Endothelial cell of umbilical vein (primary cell): ENCODE measurements at regions not wholly inside any gene's neighbourhood (a gene's known extent, or its start where the extent isn't known, plus 50 kb on each side); places are given as distances from the start of the nearest gene placed in this dataset.

Source experiments
- BruUV-seq: library from RNA; stranded (reverse); fragments of 400-500 nt; replicated peaks from 2 replicates; lab custom pipeline; 2021; lab: Mats Ljungman, UMichigan
- CTCF ChIA-PET: fragments of 300-600, 350-600 bp; sonication (Branson Sonifier 250); formaldehyde crosslinking; loops from one replicate; lab custom pipeline; 2021; ENCODE audit warnings: antibody characterized with exemption, inconsistent platforms; lab: Charles Lee
- POLR2A ChIA-PET: fragments of 300-600, 350-600 bp; sonication (Branson Sonifier 250); formaldehyde crosslinking; loops from one replicate; lab custom pipeline; 2021; ENCODE audit warnings: antibody characterized with exemption, inconsistent platforms; lab: Charles Lee
- DNase-seq: peaks from one replicate; pipeline ENCODE4 v3.0.0-alpha.2; 2011; ENCODE audit warnings: low read depth, low spot score
- FAIRE-seq: peaks from 2 replicates; lab custom pipeline; 2011; peaks lifted over from hg19 to GRCh38; lab: Jason Lieb, UNC
- H2AFZ ChIP-seq: 2 replicates; pipeline ENCODE4 v1.6.0; 2012; ENCODE audit warnings: low read depth, low read length, control low read depth, inconsistent platforms
- H3K27ac ChIP-seq: 2 replicates; pipeline ENCODE4 v1.5.1; 2011; ENCODE audit warnings: low read depth, mild to moderate bottlenecking, control low read depth, low read length, moderate library complexity; ENCODE audit not compliant: insufficient read depth
- H3K27me3 ChIP-seq, 2 experiments: 2 replicates each; pipeline versions ENCODE4 v1.6.0 to v1.6.1; 2011; ENCODE audit warnings: low read length in 2 of 2, mixed read lengths in 1 of 2; ENCODE audit not compliant: control insufficient read depth in 2 of 2, insufficient read depth in 2 of 2
- H3K36me3 ChIP-seq, 2 experiments: 2 replicates in 1 of 2; 3 replicates in 1 of 2; pipeline ENCODE4 v1.5.1; 2011; ENCODE audit warnings: low read length in 2 of 2, mild to moderate bottlenecking in 1 of 2, moderate library complexity in 1 of 2; ENCODE audit not compliant: control insufficient read depth in 2 of 2, insufficient read depth in 2 of 2; ENCODE audit errors: extremely low read depth in 1 of 2
- H3K4me1 ChIP-seq: 3 replicates; pipeline ENCODE4 v1.5.1; 2011; ENCODE audit warnings: mild to moderate bottlenecking, low read length; ENCODE audit not compliant: control insufficient read depth, insufficient read depth; ENCODE audit errors: extremely low read depth
- H3K4me2 ChIP-seq: 2 replicates; pipeline ENCODE4 v1.6.1; 2011; ENCODE audit warnings: low read length, control low read depth, mixed read lengths; ENCODE audit not compliant: insufficient read depth
- H3K4me3 ChIP-seq, 3 experiments: fragments of 200-600 bp in 1 of 3; sonication (generic), shearing (Covaris generic) in 1 of 3; replicated peaks in 1 of 3; 2 replicates each; pipeline ENCODE4 v1.5.1; 2011 to 2016; ENCODE audit warnings: control low read depth in 3 of 3, low read length in 3 of 3, mild to moderate bottlenecking in 2 of 3, inconsistent platforms in 1 of 3, low read depth in 1 of 3, moderate library complexity in 1 of 3; ENCODE audit not compliant: insufficient read depth in 1 of 3
- H3K79me2 ChIP-seq: 2 replicates; pipeline ENCODE4 v1.6.0; 2012; ENCODE audit warnings: low read length, inconsistent platforms; ENCODE audit not compliant: control insufficient read depth, insufficient read depth
- H3K9ac ChIP-seq: replicated peaks from 2 replicates; pipeline ENCODE3; 2011; ENCODE audit warnings: low read length, control low read depth; ENCODE audit not compliant: insufficient read depth; ENCODE audit errors: extremely low read depth
- H3K9me1 ChIP-seq: replicated peaks from 3 replicates; pipeline ENCODE4 v1.6.0; 2011; ENCODE audit warnings: mild to moderate bottlenecking, low read length; ENCODE audit not compliant: control insufficient read depth, insufficient read depth; ENCODE audit errors: extremely low read depth
- H3K9me3 ChIP-seq: replicated peaks from 2 replicates; pipeline ENCODE4 v1.5.1; 2012; ENCODE audit warnings: low read length, inconsistent platforms; ENCODE audit not compliant: control insufficient read depth, insufficient read depth
- H4K20me1 ChIP-seq: replicated peaks from 2 replicates; pipeline ENCODE3; 2011; ENCODE audit warnings: mild to moderate bottlenecking, low read length; ENCODE audit not compliant: control insufficient read depth, insufficient read depth; ENCODE audit errors: extremely low read depth
- EZH2 ChIP-seq: IDR thresholded peaks from 2 replicates; pipeline ENCODE4 v1.6.1; 2012; ENCODE audit warnings: borderline replicate concordance, low read depth, mild to moderate bottlenecking, moderate library complexity, low read length, inconsistent platforms; ENCODE audit not compliant: severe bottlenecking
- FOS ChIP-seq: IDR thresholded peaks from 2 replicates; pipeline ENCODE4 v1.6.1; 2011; ENCODE audit warnings: mild to moderate bottlenecking, low read length, moderate library complexity, borderline replicate concordance; ENCODE audit not compliant: insufficient read depth
- GATA2 ChIP-seq: IDR thresholded peaks from 2 replicates; pipeline ENCODE4 v1.7.0; 2011; ENCODE audit warnings: low read depth, mild to moderate bottlenecking, moderate library complexity, mixed read lengths, low read length; ENCODE audit not compliant: insufficient read length, insufficient read depth
- JUN ChIP-seq: IDR thresholded peaks from 2 replicates; pipeline ENCODE4 v1.6.1; 2011; ENCODE audit warnings: borderline replicate concordance, low read depth; ENCODE audit not compliant: insufficient read length, insufficient read depth
- MYC ChIP-seq: IDR thresholded peaks from one replicate; pipeline ENCODE4 v1.6.1; 2011; ENCODE audit warnings: mild to moderate bottlenecking, low read depth, low read length
- POLR2A ChIP-seq: IDR thresholded peaks from 2 replicates; pipeline ENCODE4 v1.6.1; 2012; ENCODE audit warnings: low read depth, mild to moderate bottlenecking, control low read depth, low read length
- POLR2AphosphoS5 ChIP-seq: IDR thresholded peaks from 2 replicates; pipeline ENCODE4 v1.6.1; 2012; ENCODE audit warnings: low read depth, mild to moderate bottlenecking, control low read depth, low read length, moderate library complexity; ENCODE audit not compliant: insufficient read depth
- dilution Hi-C: fragments of 300-500 bp; cut with MboI; formaldehyde crosslinking; loops from one replicate; pipeline ENCODE4 v1.15.0; 2019; ENCODE audit warnings: low sequenced_read_pairs; ENCODE audit not compliant: extremely low pct_ligation_motif_present
- intact Hi-C: fragments of 100-400 bp; cut with micrococcal nuclease; formaldehyde crosslinking; loops from one replicate; pipeline ENCODE4 v1.10.0; 2022
- TF ChIP-seq, protein P1 (sequence below): IDR thresholded peaks from 2 replicates; pipeline ENCODE4 v1.6.1; 2011; ENCODE audit not compliant: insufficient read depth, insufficient read length
- TF ChIP-seq, protein P2 (sequence below), 2 donors: IDR thresholded peaks; 1 replicate in 1 of 2; 2 replicates in 1 of 2; pipeline ENCODE4 v1.5.1; 2011; ENCODE audit warnings: low read length in 2 of 2, mild to moderate bottlenecking in 2 of 2, moderate library complexity in 2 of 2, control low read depth in 1 of 2, inconsistent platforms in 1 of 2, low read depth in 1 of 2; ENCODE audit not compliant: insufficient read depth in 1 of 2; ENCODE audit errors: extremely low read depth in 1 of 2

DNA sequence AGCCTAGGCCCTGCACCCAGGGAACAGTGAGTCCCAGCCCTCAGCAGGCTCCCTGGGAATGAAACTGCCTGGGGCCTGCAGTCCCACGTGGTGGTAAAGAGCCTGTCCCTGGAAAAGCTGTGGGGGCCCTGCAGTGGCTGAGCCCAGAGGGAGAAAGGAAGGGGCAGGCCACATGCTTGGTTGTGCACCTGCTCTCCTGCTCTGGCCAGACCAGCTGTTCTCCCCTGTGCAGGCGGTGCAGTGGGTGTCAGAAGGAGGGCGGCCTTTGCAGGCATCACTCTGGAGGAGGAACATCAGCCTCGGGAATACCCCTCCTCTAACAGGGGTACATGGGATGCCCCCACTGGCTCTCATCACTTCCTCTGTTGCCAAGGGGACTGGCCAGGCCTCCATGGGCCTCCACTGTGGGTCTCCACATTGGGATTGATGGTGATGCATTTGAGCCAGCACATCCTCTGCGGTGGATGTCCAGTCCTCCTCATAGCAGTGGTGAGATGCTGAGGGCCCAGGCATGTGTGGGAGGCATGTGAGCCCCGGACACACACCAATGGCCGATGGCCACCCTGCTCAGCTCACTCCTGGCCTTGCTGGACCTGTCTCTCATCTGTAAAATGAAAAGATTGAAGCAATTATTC lies 690.4 kb downstream of the BRD1 start:
- intact Hi-C loops (no loop called here), dilution Hi-C loops (no loop called here)
- no peak overlapping the region for H3K9ac ChIP-seq
- H3K79me2 ChIP-seq: no peaks in the 10 kb centered on the region
- H3K9me1 ChIP-seq: no peaks in the 10 kb centered on the region
- DNase-seq: no peak
- no peak for FAIRE-seq
- no peaks in the 10 kb centered on the region for H3K4me1 ChIP-seq
- BruUV-seq: no TSS peak
- no peak overlapping the region for H3K4me3 ChIP-seq
- H3K27me3 ChIP-seq: no peaks in the 10 kb centered on the region
- H3K27ac ChIP-seq: no peak overlapping the region
- H3K4me2 ChIP-seq: no peak overlapping the region
- H3K9me3 ChIP-seq: peaks cover 10% of the 10 kb centered on the region
- POLR2A ChIA-PET: no interaction called here
- no peak overlapping the region for H2AFZ ChIP-seq
- CTCF ChIA-PET: no interaction called here
- no peaks in the 10 kb centered on the region for H3K36me3 ChIP-seq
- no peak for TF ChIP-seq JUN
- no peak for TF ChIP-seq GATA2
- no peak for TF ChIP-seq FOS
- no peak for TF ChIP-seq POLR2A
- no peak for TF ChIP-seq MYC
- TF ChIP-seq, protein P1, sequence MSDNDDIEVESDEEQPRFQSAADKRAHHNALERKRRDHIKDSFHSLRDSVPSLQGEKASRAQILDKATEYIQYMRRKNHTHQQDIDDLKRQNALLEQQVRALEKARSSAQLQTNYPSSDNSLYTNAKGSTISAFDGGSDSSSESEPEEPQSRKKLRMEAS: no peak
- TF ChIP-seq EZH2: no peak
- TF ChIP-seq POLR2AphosphoS5: no peak
- TF ChIP-seq, protein P2, sequence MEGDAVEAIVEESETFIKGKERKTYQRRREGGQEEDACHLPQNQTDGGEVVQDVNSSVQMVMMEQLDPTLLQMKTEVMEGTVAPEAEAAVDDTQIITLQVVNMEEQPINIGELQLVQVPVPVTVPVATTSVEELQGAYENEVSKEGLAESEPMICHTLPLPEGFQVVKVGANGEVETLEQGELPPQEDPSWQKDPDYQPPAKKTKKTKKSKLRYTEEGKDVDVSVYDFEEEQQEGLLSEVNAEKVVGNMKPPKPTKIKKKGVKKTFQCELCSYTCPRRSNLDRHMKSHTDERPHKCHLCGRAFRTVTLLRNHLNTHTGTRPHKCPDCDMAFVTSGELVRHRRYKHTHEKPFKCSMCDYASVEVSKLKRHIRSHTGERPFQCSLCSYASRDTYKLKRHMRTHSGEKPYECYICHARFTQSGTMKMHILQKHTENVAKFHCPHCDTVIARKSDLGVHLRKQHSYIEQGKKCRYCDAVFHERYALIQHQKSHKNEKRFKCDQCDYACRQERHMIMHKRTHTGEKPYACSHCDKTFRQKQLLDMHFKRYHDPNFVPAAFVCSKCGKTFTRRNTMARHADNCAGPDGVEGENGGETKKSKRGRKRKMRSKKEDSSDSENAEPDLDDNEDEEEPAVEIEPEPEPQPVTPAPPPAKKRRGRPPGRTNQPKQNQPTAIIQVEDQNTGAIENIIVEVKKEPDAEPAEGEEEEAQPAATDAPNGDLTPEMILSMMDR (IDR thresholded peaks at IDR 0.05; ENCODE audit: extremely low read depth in 1 of 2, insufficient read depth in 1 of 2, low read depth in 1 of 2, low read length in 2 of 2): no peak
- no peaks in the 10 kb centered on the region for H4K20me1 ChIP-seq
